ENCODE measurements at regions not wholly inside any gene's neighbourhood (a gene's known extent, or its start where the extent isn't known, plus 50 kb on each side); places are given as distances from the start of the nearest gene placed in this dataset.
"Not testable (repeated sequence)": the region's sequence is repeated elsewhere in the genome, so short reads cannot be mapped to it uniquely, and the experiment has no call there.

- TF ChIP-seq CTCF (optimal IDR thresholded peaks at IDR 0.05 in 1 of 3, IDR thresholded peaks at IDR 0.05 in 1 of 3, conservative IDR thresholded peaks at IDR 0.05 in 1 of 3; ENCODE audit: extremely low read depth in 1 of 3, insufficient read depth in 2 of 3, low read length in 3 of 3); EZH2 (IDR thresholded peaks at IDR 0.05; ENCODE audit: low read length): not testable (repeated sequence)
Measured at GRCh38 chr18:10134749-10135148, 220.9 kb downstream of the VAPA start.

All from keratinocyte (primary cell).